C4-2B (cell line): ENCODE measurements at regions not wholly inside any gene's neighbourhood (a gene's known extent, or its start where the extent isn't known, plus 50 kb on each side); places are given as distances from the start of the nearest gene placed in this dataset.

Experiments
- CTCF ChIP-seq: fragments of 450-650 bp; conservative IDR thresholded peaks from 2 replicates; pipeline ENCODE4 v1.5.1; 2017; ENCODE audit warnings: mild to moderate bottlenecking
- ZFX ChIP-seq: fragments of 450-650 bp; IDR thresholded peaks from 2 replicates; pipeline ENCODE4 v1.6.1; 2017

GRCh38 chr13:74816737-74817136, 665.2 kb downstream of the TBC1D4 start:
- TF ChIP-seq CTCF, result no peak
- TF ChIP-seq ZFX, result no peak
